Mucosa of gallbladder (tissue), 1 donor: ENCODE measurements at regions not wholly inside any gene's neighbourhood (a gene's known extent, or its start where the extent isn't known, plus 50 kb on each side); places are given as distances from the start of the nearest gene placed in this dataset.

ENCODE experiments used
- DNase-seq: peaks from one replicate; pipeline ENCODE4 v3.0.0-alpha.2; 2020; ENCODE audit warnings: low spot score
- donor health status: DM: no; HTN: no; CAD: no.

GRCh38 chr12:103181366-103182152 lies 224.1 kb downstream of the ASCL1 start:
- no peak for DNase-seq

- DNase-seq, result no peak
Observed at GRCh38 chr12:103182299-103182698, 224.8 kb downstream of the ASCL1 start.

GRCh38 chr12:103196467-103196866 lies 239.0 kb downstream of the ASCL1 start:
- DNase-seq, result no peak

GRCh38 chr12:103197725-103198388 lies 240.4 kb downstream of the ASCL1 start:
- DNase-seq, result no peak

- no peak for DNase-seq
Observed at GRCh38 chr12:103198499-103198898, 241.0 kb downstream of the ASCL1 start.

- no peak for DNase-seq
Observed at GRCh38 chr12:103205906-103206305, 248.4 kb downstream of the ASCL1 start.

GRCh38 chr12:103207936-103208335 lies 250.5 kb downstream of the ASCL1 start:
- no peak for DNase-seq

- DNase-seq, result no peak
Observed at GRCh38 chr12:103241184-103241583, 254.6 kb downstream of the C12orf42 start.

GRCh38 chr12:103244596-103244995 lies 251.2 kb downstream of the C12orf42 start:
- no peak for DNase-seq

GRCh38 chr12:103247531-103247930 lies 248.2 kb downstream of the C12orf42 start:
- no peak for DNase-seq

GRCh38 chr12:103249607-103250006 lies 246.2 kb downstream of the C12orf42 start:
- DNase-seq, result no peak

GRCh38 chr12:103250487-103250886 lies 245.3 kb downstream of the C12orf42 start:
- DNase-seq, result no peak
